WERI-Rb-1 (cell line): ENCODE measurements at regions not wholly inside any gene's neighbourhood (a gene's known extent, or its start where the extent isn't known, plus 50 kb on each side); places are given as distances from the start of the nearest gene placed in this dataset.

ENCODE experiments used
- DNase-seq: peaks from one replicate; pipeline ENCODE4 v3.0.0-alpha.2; 2020
- H3K27ac ChIP-seq: fragments of 250-450 bp; sonication (Bioruptor Pico); 2 replicates; pipeline ENCODE4 v1.5.1; 2020; ENCODE audit warnings: mild to moderate bottlenecking, moderate library complexity
- H3K27me3 ChIP-seq: fragments of 250-450 bp; sonication (Bioruptor Pico); 2 replicates; pipeline ENCODE4 v1.5.1; 2021; ENCODE audit warnings: mild to moderate bottlenecking, low read depth, moderate library complexity; ENCODE audit not compliant: insufficient read depth, severe bottlenecking
- H3K36me3 ChIP-seq: fragments of 250-450 bp; sonication (Bioruptor Pico); 2 replicates; pipeline ENCODE4 v1.5.1; 2020; ENCODE audit warnings: mild to moderate bottlenecking, moderate library complexity
- H3K4me3 ChIP-seq: 2 replicates; pipeline ENCODE4 v1.5.1; 2011; ENCODE audit warnings: low read depth, mild to moderate bottlenecking, control low read depth, low read length
- H3K9me3 ChIP-seq: fragments of 250-450 bp; sonication (Bioruptor Pico); 2 replicates; pipeline ENCODE4 v1.5.1; 2021; ENCODE audit warnings: mild to moderate bottlenecking, moderate library complexity; ENCODE audit not compliant: severe bottlenecking
- CTCF ChIP-seq: IDR thresholded peaks from 2 replicates; pipeline ENCODE4 v1.5.1; 2011; ENCODE audit warnings: low read depth, mild to moderate bottlenecking, control low read depth, inconsistent platforms, low read length

DNA sequence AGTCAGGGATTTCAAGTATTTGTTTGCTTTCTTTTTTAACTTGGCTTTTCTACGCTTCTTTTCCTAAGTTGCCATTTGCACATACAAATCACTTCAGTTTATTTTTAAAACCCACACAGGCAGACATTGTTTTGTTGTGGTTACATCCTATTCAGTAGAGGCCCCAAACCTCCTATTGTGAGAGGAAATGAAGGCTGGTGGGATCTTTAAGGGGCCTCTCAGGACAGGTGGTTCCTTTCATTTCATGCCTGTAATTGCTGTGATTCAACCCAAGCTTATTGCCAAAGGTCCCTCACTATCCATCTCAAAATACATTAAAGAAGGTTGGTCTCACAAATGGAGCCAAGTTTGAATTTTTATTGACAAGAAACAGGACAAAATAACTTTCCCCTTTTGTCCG is 257.1 kb downstream of the ADAMTS20 start:
- no peak overlapping the region for H3K27ac ChIP-seq
- no peaks in the 10 kb centered on the region for H3K36me3 ChIP-seq
- no peaks in the 10 kb centered on the region for H3K27me3 ChIP-seq
- H3K9me3 ChIP-seq = no peaks in the 10 kb centered on the region
- no peak for DNase-seq
- H3K4me3 ChIP-seq = no peak overlapping the region
- TF ChIP-seq CTCF = no peak

- TF ChIP-seq CTCF = no peak
- no peak overlapping the region for H3K4me3 ChIP-seq
- no peaks in the 10 kb centered on the region for H3K36me3 ChIP-seq
- no peaks in the 10 kb centered on the region for H3K9me3 ChIP-seq
- no peak overlapping the region for H3K27ac ChIP-seq
- DNase-seq = no peak
- H3K27me3 ChIP-seq = no peaks in the 10 kb centered on the region
Observed at GRCh38 chr12:43294147-43294546, 257.9 kb downstream of the ADAMTS20 start.

- Histone ChIP-seq H3K27ac (no peak overlapping the region), H3K9me3 (no peaks in the 10 kb centered on the region), H3K27me3 (no peaks in the 10 kb centered on the region), H3K4me3 (no peak overlapping the region), H3K36me3 (no peaks in the 10 kb centered on the region)
- DNase-seq = no peak
- no peak for TF ChIP-seq CTCF
Observed at GRCh38 chr12:43293396-43293795, 258.6 kb downstream of the ADAMTS20 start.

GRCh38 chr12:43292699-43293098 is 259.3 kb downstream of the ADAMTS20 start:
- H3K36me3 ChIP-seq = no peaks in the 10 kb centered on the region
- no peak for TF ChIP-seq CTCF
- no peaks in the 10 kb centered on the region for H3K9me3 ChIP-seq
- no peak overlapping the region for H3K27ac ChIP-seq
- no peaks in the 10 kb centered on the region for H3K27me3 ChIP-seq
- H3K4me3 ChIP-seq = no peak overlapping the region
- no peak for DNase-seq

- Histone ChIP-seq H3K27ac (no peak overlapping the region), H3K36me3 (no peaks in the 10 kb centered on the region), H3K4me3 (no peak overlapping the region), H3K9me3 (no peaks in the 10 kb centered on the region), H3K27me3 (no peaks in the 10 kb centered on the region)
- TF ChIP-seq CTCF = no peak
- no peak for DNase-seq
Observed at GRCh38 chr12:43291516-43291915, 260.5 kb downstream of the ADAMTS20 start.

DNA sequence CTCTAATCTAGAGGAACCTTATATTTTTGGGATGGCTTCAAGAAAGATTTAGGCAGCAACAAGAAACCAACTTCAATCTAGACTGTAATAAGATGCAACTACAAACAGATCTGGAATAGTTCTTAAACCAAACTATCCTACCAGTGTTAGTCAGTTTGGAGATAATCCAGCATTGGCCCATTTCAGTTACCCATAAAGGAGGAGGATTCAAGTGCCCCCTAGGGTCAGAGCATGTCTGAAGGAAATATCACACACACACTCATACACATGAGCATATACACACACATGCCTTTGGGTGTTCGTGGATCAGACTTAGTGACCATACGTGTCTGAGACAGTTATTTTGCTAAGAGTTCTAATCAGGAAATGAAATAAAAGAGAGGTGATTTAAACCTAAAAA is 261.2 kb downstream of the ADAMTS20 start:
- Histone ChIP-seq H3K27me3 (no peaks in the 10 kb centered on the region), H3K9me3 (no peaks in the 10 kb centered on the region), H3K36me3 (no peaks in the 10 kb centered on the region), H3K4me3 (no peak overlapping the region), H3K27ac (no peak overlapping the region)
- DNase-seq = no peak
- TF ChIP-seq CTCF = no peak
